HCT116 (cell line): ENCODE measurements at regions not wholly inside any gene's neighbourhood (a gene's known extent, or its start where the extent isn't known, plus 50 kb on each side); places are given as distances from the start of the nearest gene placed in this dataset.

ENCODE experiments used
- ATAC-seq: fragments of 200-7000 bp; cut with Tn5 transposase; 2 replicates; pipeline ENCODE4 v1.9.1; 2020; ENCODE audit warnings: mild to moderate bottlenecking, moderate library complexity
- BruUV-seq: library from RNA; stranded (reverse); fragments of 400-500 nt; replicated peaks from 2 replicates; lab custom pipeline; 2021; lab: Mats Ljungman, UMichigan
- CTCF ChIA-PET: fragments of 300-600 bp; sonication (Branson Sonifier 250); formaldehyde crosslinking; loops from one replicate; lab custom pipeline; 2021; ENCODE audit warnings: antibody characterized with exemption; lab: Charles Lee
- POLR2A ChIA-PET: fragments of 300-600, 350-600 bp; sonication (Branson Sonifier 250); formaldehyde crosslinking; loops from one replicate; lab custom pipeline; 2021; ENCODE audit warnings: antibody characterized with exemption; lab: Charles Lee
- RAD21 ChIA-PET, 2 experiments: fragments of 300-600 bp; sonication (Branson Sonifier 250); formaldehyde crosslinking; loops; one replicate each; lab custom pipeline; 2023; ENCODE audit warnings: low total read pairs in 2 of 2; ENCODE audit not compliant: uncharacterized antibody in 2 of 2, unreplicated experiment in 2 of 2, low non-redundant PET in 1 of 2; lab: Charles Lee
- DNase-seq: peaks from one replicate; pipeline ENCODE4 v3.0.0-alpha.2; 2010; ENCODE audit warnings: low read depth, low spot score
- H2AFZ ChIP-seq: fragments of 200-600 bp; shearing (Covaris generic), sonication (generic); 2 replicates; pipeline ENCODE4 v1.6.1; 2017; ENCODE audit warnings: low read depth, mixed run types, mixed read lengths, antibody characterized with exemption, low read length; ENCODE audit not compliant: poor library complexity, severe bottlenecking
- H3K27ac ChIP-seq: 2 replicates; pipeline ENCODE4 v1.5.1; 2012; ENCODE audit warnings: low read depth, low read length
- H3K27me3 ChIP-seq: fragments of 200-600 bp; sonication (generic); 2 replicates; pipeline ENCODE4 v1.6.1; 2016; ENCODE audit warnings: mixed run types, low read length, mixed read lengths; ENCODE audit not compliant: insufficient read depth
- H3K36me3 ChIP-seq, 2 experiments: fragments of 200-500 bp in 1 of 2; fragments of 200-600 bp in 1 of 2; sonication (Bioruptor generic) in 1 of 2; sonication (generic) in 1 of 2; 2 replicates each; pipeline versions ENCODE4 v1.5.1 to v1.6.1; 2014 to 2016; ENCODE audit warnings: low read length in 2 of 2, inconsistent platforms in 1 of 2, mixed read lengths in 1 of 2, mixed run types in 1 of 2; ENCODE audit not compliant: insufficient read depth in 2 of 2, control insufficient read depth in 1 of 2
- H3K4me1 ChIP-seq, 2 experiments: fragments of 200-600 bp in 1 of 2; sonication (generic) in 1 of 2; 2 replicates each; pipeline versions ENCODE4 v1.5.1 to v1.6.1; 2012 to 2017; ENCODE audit warnings: low read length in 2 of 2, inconsistent platforms in 1 of 2, mild to moderate bottlenecking in 1 of 2, mixed read lengths in 1 of 2, mixed run types in 1 of 2, moderate library complexity in 1 of 2; ENCODE audit not compliant: insufficient read depth in 2 of 2, control insufficient read depth in 1 of 2
- H3K4me2 ChIP-seq: fragments of 200-600 bp; sonication (generic); 2 replicates; pipeline ENCODE4 v1.6.1; 2017; ENCODE audit warnings: mixed run types, low read length, mixed read lengths
- H3K4me3 ChIP-seq, 2 experiments: fragments of 200-600 bp in 1 of 2; sonication (generic) in 1 of 2; replicated peaks in 1 of 2; 2 replicates each; pipeline ENCODE4 v1.5.1; 2011 to 2016; ENCODE audit warnings: low read length in 2 of 2, control low read depth in 1 of 2, low read depth in 1 of 2, mild to moderate bottlenecking in 1 of 2, mixed read lengths in 1 of 2, mixed run types in 1 of 2
- H3K79me2 ChIP-seq: fragments of 200-600 bp; sonication (generic); 2 replicates; pipeline ENCODE4 v1.6.1; 2017; ENCODE audit warnings: mild to moderate bottlenecking, mixed run types, low read length, moderate library complexity, mixed read lengths; ENCODE audit not compliant: insufficient read depth
- H3K9ac ChIP-seq: fragments of 200-600 bp; sonication (generic); 2 replicates; pipeline ENCODE4 v1.6.1; 2016; ENCODE audit warnings: low read length, mixed read lengths
- H3K9me2 ChIP-seq: fragments of 200-600 bp; sonication (generic), shearing (Covaris generic); 2 replicates; pipeline ENCODE4 v1.6.1; 2017; ENCODE audit warnings: mixed run types, mild to moderate bottlenecking, moderate library complexity; ENCODE audit not compliant: insufficient read depth
- H3K9me3 ChIP-seq, 2 experiments: fragments of 200-500 bp in 1 of 2; fragments of 200-600 bp in 1 of 2; sonication (Bioruptor generic) in 1 of 2; sonication (generic) in 1 of 2; 2 replicates each; pipeline ENCODE4 v1.6.1; 2014 to 2017; ENCODE audit warnings: low read length in 2 of 2, mixed read lengths in 2 of 2, inconsistent platforms in 1 of 2, low read depth in 1 of 2, mild to moderate bottlenecking in 1 of 2, mixed run types in 1 of 2, moderate library complexity in 1 of 2; ENCODE audit not compliant: control insufficient read depth in 1 of 2, insufficient read depth in 1 of 2
- H4K20me1 ChIP-seq: fragments of 200-600 bp; sonication (generic), shearing (Covaris generic); 2 replicates; pipeline ENCODE4 v1.6.1; 2017; ENCODE audit warnings: mixed run types, mild to moderate bottlenecking, moderate library complexity; ENCODE audit not compliant: insufficient read depth
- CBX3 ChIP-seq: IDR thresholded peaks from 2 replicates; pipeline ENCODE4 v1.6.1; 2012; ENCODE audit warnings: low read depth
- CEBPB ChIP-seq: IDR thresholded peaks from 2 replicates; pipeline ENCODE4 v1.6.1; 2012; ENCODE audit warnings: low read depth
- EZH2 ChIP-seq: fragments of 200-600 bp; sonication (generic); IDR thresholded peaks from 2 replicates; pipeline ENCODE4 v1.6.1; 2017; ENCODE audit warnings: antibody characterized with exemption, mixed run types
- FOSL1 ChIP-seq: IDR thresholded peaks from 2 replicates; pipeline ENCODE4 v1.6.1; 2012; ENCODE audit warnings: low read depth
- POLR2A ChIP-seq: IDR thresholded peaks from 2 replicates; pipeline ENCODE4 v1.7.0; 2011; ENCODE audit warnings: borderline replicate concordance; ENCODE audit not compliant: insufficient read depth, insufficient read length; ENCODE audit errors: extremely low read depth
- REST ChIP-seq: IDR thresholded peaks from 2 replicates; pipeline ENCODE4 v1.6.1; 2012; ENCODE audit warnings: low read depth
- SRF ChIP-seq: IDR thresholded peaks from 2 replicates; pipeline ENCODE4 v1.6.1; 2012; ENCODE audit warnings: low read depth
- ZBTB33 ChIP-seq: IDR thresholded peaks from 2 replicates; pipeline ENCODE4 v1.6.1; 2011; ENCODE audit warnings: mild to moderate bottlenecking, low read length, moderate library complexity; ENCODE audit not compliant: insufficient replicate concordance; ENCODE audit errors: extremely low read depth
- intact Hi-C: fragments of 100-400 bp; cut with micrococcal nuclease; formaldehyde crosslinking; loops from 2 replicates; pipeline ENCODE4 v1.10.0; 2022

GRCh38 chr6:84897011-84897410, 132.6 kb upstream of the TBX18 start:
- no peak overlapping the region for H2AFZ ChIP-seq

More at GRCh38 chr6:84897011-84897410, 132.6 kb upstream of the TBX18 start:
- no peak for DNase-seq
- intact Hi-C loops, result no loop called here
- no peaks in the 10 kb centered on the region for H3K9me2 ChIP-seq
- POLR2A ChIA-PET, result no interaction called here
- H3K27ac ChIP-seq, result no peak overlapping the region
- no peak overlapping the region for H3K4me2 ChIP-seq
- no TSS peak for BruUV-seq
- TF ChIP-seq CBX3 (no peak), EZH2 (no peak), SRF (no peak), REST (no peak), POLR2A (no peak), FOSL1 (no peak), ZBTB33 (no peak), CEBPB (no peak)
- TF ChIP-seq, all 23 proteins: peak for 0
- H3K4me1 ChIP-seq, result peaks cover 0 to 4% of the 10 kb centered on the region in 2 experiments; a peak in 2 of 4 replicates
- no peak overlapping the region for H3K4me3 ChIP-seq
- CTCF ChIA-PET, result no interaction called here
- H4K20me1 ChIP-seq, result no peaks in the 10 kb centered on the region
- H3K27me3 ChIP-seq, result peaks cover 5% of the 10 kb centered on the region; the same call in 1 of the 2 replicates
- no peaks in the 10 kb centered on the region for H3K9me3 ChIP-seq
- H3K36me3 ChIP-seq, result no peaks in the 10 kb centered on the region
- H3K9ac ChIP-seq, result no peak overlapping the region
- ATAC-seq, result no peak
- RAD21 ChIA-PET, result no interaction called here
- no peaks in the 10 kb centered on the region for H3K79me2 ChIP-seq
